ENCODE measurements at regions not wholly inside any gene's neighbourhood (a gene's known extent, or its start where the extent isn't known, plus 50 kb on each side); places are given as distances from the start of the nearest gene placed in this dataset.

DNA sequence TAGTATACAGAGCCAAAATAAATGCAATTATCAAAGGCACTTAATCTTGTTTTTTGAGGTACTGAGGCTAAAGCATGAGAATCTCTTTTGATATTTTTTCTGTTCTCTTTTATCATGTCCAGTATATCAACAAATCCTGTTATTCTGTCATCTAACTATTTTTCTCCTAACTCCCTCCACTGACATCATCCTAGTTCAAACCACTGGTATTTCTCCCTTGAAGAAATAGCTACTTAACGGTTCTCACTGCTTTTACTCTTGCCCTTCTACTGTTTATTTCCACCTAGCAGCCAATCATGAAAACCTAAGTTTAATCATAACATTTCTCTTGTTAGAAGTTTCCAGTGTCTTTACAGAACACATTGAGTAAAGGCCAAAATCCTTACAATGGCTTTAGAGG is 317.6 kb downstream of the GPD2 start:
- no peak for TF ChIP-seq POLR2A (IDR thresholded peaks at IDR 0.05)
- TF ChIP-seq, protein P1, sequence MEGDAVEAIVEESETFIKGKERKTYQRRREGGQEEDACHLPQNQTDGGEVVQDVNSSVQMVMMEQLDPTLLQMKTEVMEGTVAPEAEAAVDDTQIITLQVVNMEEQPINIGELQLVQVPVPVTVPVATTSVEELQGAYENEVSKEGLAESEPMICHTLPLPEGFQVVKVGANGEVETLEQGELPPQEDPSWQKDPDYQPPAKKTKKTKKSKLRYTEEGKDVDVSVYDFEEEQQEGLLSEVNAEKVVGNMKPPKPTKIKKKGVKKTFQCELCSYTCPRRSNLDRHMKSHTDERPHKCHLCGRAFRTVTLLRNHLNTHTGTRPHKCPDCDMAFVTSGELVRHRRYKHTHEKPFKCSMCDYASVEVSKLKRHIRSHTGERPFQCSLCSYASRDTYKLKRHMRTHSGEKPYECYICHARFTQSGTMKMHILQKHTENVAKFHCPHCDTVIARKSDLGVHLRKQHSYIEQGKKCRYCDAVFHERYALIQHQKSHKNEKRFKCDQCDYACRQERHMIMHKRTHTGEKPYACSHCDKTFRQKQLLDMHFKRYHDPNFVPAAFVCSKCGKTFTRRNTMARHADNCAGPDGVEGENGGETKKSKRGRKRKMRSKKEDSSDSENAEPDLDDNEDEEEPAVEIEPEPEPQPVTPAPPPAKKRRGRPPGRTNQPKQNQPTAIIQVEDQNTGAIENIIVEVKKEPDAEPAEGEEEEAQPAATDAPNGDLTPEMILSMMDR (IDR thresholded peaks at IDR 0.05), result no peak
